IMR-90 (cell line): ENCODE measurements at regions not wholly inside any gene's neighbourhood (a gene's known extent, or its start where the extent isn't known, plus 50 kb on each side); places are given as distances from the start of the nearest gene placed in this dataset.

Experiments
- ATAC-seq: fragments of 200-7000 bp; cut with Tn5 transposase; 2 replicates; pipeline ENCODE4 v1.9.1; 2020; ENCODE audit warnings: low read depth, mild to moderate bottlenecking, moderate library complexity
- BruUV-seq: library from RNA; stranded (reverse); fragments of 400-500 nt; replicated peaks from 2 replicates; lab custom pipeline; 2021; lab: Mats Ljungman, UMichigan
- CTCF ChIA-PET: fragments of 300-600 bp; formaldehyde crosslinking; extraction: SDS; loops from one replicate; lab custom pipeline; 2021; ENCODE audit warnings: antibody characterized with exemption; lab: Yijun Ruan, JAX
- POLR2A ChIA-PET: fragments of 300-600 bp; sonication (Branson Sonifier 250); formaldehyde crosslinking; loops from one replicate; lab custom pipeline; 2022; ENCODE audit warnings: antibody characterized with exemption; ENCODE audit not compliant: unreplicated experiment; lab: Charles Lee
- DNase-seq: peaks from one replicate; pipeline ENCODE4 v3.0.0; 2013
- H2AFZ ChIP-seq: replicated peaks from 2 replicates; pipeline ENCODE3; 2013; ENCODE audit warnings: low read length, mild to moderate bottlenecking; ENCODE audit not compliant: poor library complexity
- H2AK5ac ChIP-seq: 2 replicates; pipeline ENCODE4 v1.6.1; 2013; ENCODE audit warnings: low read depth, low read length, inconsistent platforms
- H2AK9ac ChIP-seq: replicated peaks from 2 replicates; pipeline ENCODE3; 2013; ENCODE audit warnings: mild to moderate bottlenecking, low read depth, low read length, moderate library complexity; ENCODE audit not compliant: poor library complexity
- H2BK120ac ChIP-seq: 2 replicates; pipeline ENCODE4 v1.6.1; 2013; ENCODE audit warnings: low read depth, low read length, inconsistent platforms
- H2BK15ac ChIP-seq: 3 replicates; pipeline ENCODE4 v1.6.1; 2013; ENCODE audit warnings: low read depth, low read length, inconsistent platforms
- H2BK20ac ChIP-seq: 2 replicates; pipeline ENCODE4 v1.6.1; 2013; ENCODE audit warnings: low read depth, mild to moderate bottlenecking, inconsistent platforms, low read length, moderate library complexity
- H2BK5ac ChIP-seq: 2 replicates; pipeline ENCODE4 v1.6.1; 2013; ENCODE audit warnings: mild to moderate bottlenecking, low read depth, low read length, inconsistent platforms; ENCODE audit not compliant: poor library complexity, severe bottlenecking
- H3K14ac ChIP-seq: replicated peaks from 2 replicates; pipeline ENCODE4 v1.6.1; 2013; ENCODE audit warnings: low read depth, low read length, inconsistent platforms
- H3K18ac ChIP-seq: 2 replicates; pipeline ENCODE4 v1.6.1; 2013; ENCODE audit warnings: low read depth, low read length, control low read depth
- H3K23ac ChIP-seq: 2 replicates; pipeline ENCODE4 v1.6.1; 2013; ENCODE audit warnings: low read depth, low read length, inconsistent platforms
- H3K27ac ChIP-seq: 2 replicates; pipeline ENCODE4 v1.5.1; 2013; ENCODE audit warnings: mild to moderate bottlenecking, control low read depth, low read length; ENCODE audit not compliant: insufficient read depth
- H3K27me3 ChIP-seq: 2 replicates; pipeline ENCODE4 v1.6.1; 2013; ENCODE audit warnings: low read length; ENCODE audit not compliant: control insufficient read depth, insufficient read depth
- H3K36me3 ChIP-seq: 2 replicates; pipeline ENCODE4 v1.6.1; 2013; ENCODE audit warnings: low read length, mixed read lengths; ENCODE audit not compliant: control insufficient read depth, insufficient read depth
- H3K4ac ChIP-seq: 2 replicates; pipeline ENCODE4 v1.6.1; 2013; ENCODE audit warnings: low read depth, low read length, inconsistent platforms
- H3K4me1 ChIP-seq: 2 replicates; pipeline ENCODE4 v1.6.1; 2013; ENCODE audit warnings: low read length, mixed read lengths; ENCODE audit not compliant: control insufficient read depth, insufficient read depth
- H3K4me2 ChIP-seq: 2 replicates; pipeline ENCODE4 v1.6.1; 2013; ENCODE audit warnings: low read depth, mild to moderate bottlenecking, control low read depth, low read length, moderate library complexity
- H3K4me3 ChIP-seq: 2 replicates; pipeline ENCODE4 v1.5.1; 2013; ENCODE audit warnings: low read depth, mild to moderate bottlenecking, control low read depth, low read length, moderate library complexity; ENCODE audit not compliant: insufficient read depth
- H3K56ac ChIP-seq: 2 replicates; pipeline ENCODE4 v1.6.1; 2013; ENCODE audit warnings: low read length, inconsistent platforms; ENCODE audit not compliant: insufficient read depth; ENCODE audit errors: extremely low read depth
- H3K79me1 ChIP-seq, 2 experiments: 2 replicates each; pipeline ENCODE4 v1.6.1; 2013; ENCODE audit warnings: low read length in 2 of 2, inconsistent platforms in 1 of 2, low read depth in 1 of 2
- H3K9ac ChIP-seq: 2 replicates; pipeline ENCODE4 v1.6.1; 2013; ENCODE audit warnings: low read depth, low read length, control low read depth
- H3K9me1 ChIP-seq: 2 replicates; pipeline ENCODE4 v1.6.1; 2013; ENCODE audit warnings: low read length, inconsistent platforms; ENCODE audit not compliant: insufficient read depth
- H3K9me3 ChIP-seq: 2 replicates; pipeline ENCODE4 v1.6.1; 2013; ENCODE audit warnings: low read length; ENCODE audit not compliant: control insufficient read depth, insufficient read depth
- H4K20me1 ChIP-seq: 2 replicates; pipeline ENCODE4 v1.6.1; 2013; ENCODE audit warnings: low read length, inconsistent platforms; ENCODE audit not compliant: insufficient read depth
- H4K5ac ChIP-seq: 2 replicates; pipeline ENCODE4 v1.6.1; 2013; ENCODE audit warnings: mild to moderate bottlenecking, low read depth, low read length, control low read depth
- H4K8ac ChIP-seq, 2 experiments: 2 replicates each; pipeline ENCODE4 v1.6.1; 2013; ENCODE audit warnings: low read depth in 2 of 2, low read length in 2 of 2, control low read depth in 1 of 2, inconsistent platforms in 1 of 2
- H4K91ac ChIP-seq: 2 replicates; pipeline ENCODE4 v1.6.1; 2013; ENCODE audit warnings: low read depth, low read length, inconsistent platforms; ENCODE audit not compliant: insufficient read depth
- MAFK ChIP-seq: IDR thresholded peaks from 2 replicates; pipeline ENCODE4 v1.6.1; 2012; ENCODE audit warnings: low read depth, low read length, improper control_type of control experiment
- MAZ ChIP-seq: IDR thresholded peaks from 2 replicates; pipeline ENCODE4 v1.6.1; 2012; ENCODE audit warnings: low read depth, mild to moderate bottlenecking, low read length, improper control_type of control experiment, moderate library complexity, borderline replicate concordance
- WGBS, 2 experiments: methylation state at CpG; one replicate each; pipeline versions ENCODE4 v1.1.5 to v1.1.7; 2013; ENCODE audit warnings: missing lambda C conversion rate in 2 of 2; ENCODE audit not compliant: insufficient read length in 1 of 2; ENCODE audit errors: extremely low coverage in 2 of 2; 5-methylcytosine and 5-hydroxymethylcytosine counted together
- dilution Hi-C: fragments of 300-500 bp; cut with HindIII; formaldehyde crosslinking; loops from one replicate; pipeline ENCODE4 v1.14.3; 2018; ENCODE audit warnings: low sequenced_read_pairs; ENCODE audit not compliant: unreplicated experiment
- in situ Hi-C: fragments of 300-500 bp; cut with MboI; formaldehyde crosslinking; loops from 3 replicates; pipeline ENCODE4 v1.14.3; 2019; ENCODE audit warnings: low sequenced_read_pairs, inconsistent platforms, mixed read lengths
- intact Hi-C: fragments of 100-400 bp; cut with micrococcal nuclease; formaldehyde crosslinking; loops from 2 replicates; pipeline ENCODE4 v1.10.0; 2022

DNA sequence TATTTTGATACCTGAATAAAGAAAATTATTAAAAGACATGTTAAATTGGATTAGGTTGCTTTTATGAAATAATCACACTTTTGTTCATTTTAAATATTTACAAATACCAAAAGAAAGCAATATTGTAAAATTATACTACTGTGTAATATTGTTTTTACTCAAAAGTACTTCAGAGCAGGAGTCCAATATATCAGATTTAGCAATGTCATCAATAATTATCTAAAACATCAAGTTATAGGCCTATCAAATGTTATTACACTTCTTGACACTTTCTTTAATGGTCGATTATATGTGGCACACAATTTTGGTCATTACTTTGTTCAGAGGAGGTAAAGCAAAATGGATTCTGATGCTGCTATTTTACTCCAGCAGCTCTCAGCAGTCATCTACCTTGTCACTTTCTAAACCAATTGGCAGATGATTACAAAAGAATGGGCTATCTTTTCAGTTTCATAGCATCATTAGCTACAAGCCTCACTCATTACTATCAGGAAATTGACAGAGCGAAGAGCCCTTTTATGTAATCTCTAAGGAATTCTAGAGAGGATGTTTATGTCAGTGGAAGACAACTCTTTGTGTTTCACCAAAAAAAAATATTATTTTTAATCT, 318.6 kb downstream of the PLOD2 start:
- Histone ChIP-seq H2BK5ac (no peak overlapping the region), H3K23ac (no peak overlapping the region), H4K8ac (no peak overlapping the region), H3K36me3 (no peaks in the 10 kb centered on the region), H3K4me3 (no peak overlapping the region), H3K9me1 (no peaks in the 10 kb centered on the region), H2BK120ac (no peak overlapping the region), H2AK9ac (no peak overlapping the region), H3K14ac (no peak overlapping the region), H3K18ac (no peak overlapping the region), H3K4me2 (no peak overlapping the region), H3K56ac (no peak overlapping the region), H3K9ac (no peak overlapping the region), H4K5ac (no peak overlapping the region), H2AK5ac (no peak overlapping the region), H2AFZ (no peak overlapping the region), H3K27ac (no peak overlapping the region), H2BK15ac (no peak overlapping the region), H3K4ac (no peak overlapping the region), H4K20me1 (no peaks in the 10 kb centered on the region), H3K79me1 (no peaks in the 10 kb centered on the region), H3K9me3 (no peaks in the 10 kb centered on the region), H3K4me1 (no peaks in the 10 kb centered on the region), H4K91ac (no peak overlapping the region), H3K27me3 (no peaks in the 10 kb centered on the region), H2BK20ac (no peak overlapping the region)
- BruUV-seq, result no TSS peak
- TF ChIP-seq MAZ (no peak), MAFK (peak; percentile 83)
- DNase-seq (no peak), ATAC-seq (no peak)
- ChIA-PET CTCF (no interaction called here), POLR2A (no interaction called here)
- dilution Hi-C loops (no loop called here), in situ Hi-C loops (no loop called here), intact Hi-C loops (no loop called here)
- no CpG with 5 or more reads among the region's 2 CpGs for WGBS, 2 experiments
